Renal pelvis (tissue), 1 donor: ENCODE measurements at regions not wholly inside any gene's neighbourhood (a gene's known extent, or its start where the extent isn't known, plus 50 kb on each side); places are given as distances from the start of the nearest gene placed in this dataset.

Source experiments
- DNase-seq: peaks from one replicate; pipeline ENCODE4 v3.0.0-alpha.2; 2013

- DNase-seq = no peak
These were observed 193.0 kb downstream of the C12orf50 start for GRCh38 chr12:87836190-87836589.

DNA sequence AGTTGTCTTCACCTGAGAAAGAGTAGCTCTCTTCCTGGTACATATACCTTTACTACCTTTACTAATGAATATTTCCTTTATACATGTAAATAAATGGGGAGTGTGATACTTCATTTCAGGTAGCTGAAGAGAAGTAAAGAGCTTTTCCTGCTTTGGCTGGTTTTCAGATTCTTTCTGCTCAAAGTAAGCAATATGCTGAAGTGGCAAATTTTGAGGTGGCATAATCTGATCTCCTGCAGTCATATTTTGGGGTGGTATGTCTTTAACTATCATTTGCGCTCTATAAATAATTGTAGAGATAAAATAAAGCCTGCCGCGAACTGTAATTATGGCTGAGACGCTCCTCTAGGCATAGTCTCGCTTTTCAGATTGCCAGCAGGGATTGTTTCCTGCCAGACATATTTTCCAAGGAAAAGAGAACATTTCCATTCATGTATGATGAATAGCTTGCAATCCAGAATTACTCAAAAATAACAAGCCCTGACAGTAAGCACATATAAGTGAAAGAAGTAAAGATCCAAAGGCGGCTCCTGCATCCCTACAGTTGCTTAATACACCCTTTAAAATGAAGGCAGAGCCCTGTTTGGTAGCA, 200.7 kb downstream of the C12orf50 start:
- DNase-seq = no peak

- DNase-seq = no peak
These were observed 201.4 kb downstream of the C12orf50 start for GRCh38 chr12:87827638-87828264.

DNA sequence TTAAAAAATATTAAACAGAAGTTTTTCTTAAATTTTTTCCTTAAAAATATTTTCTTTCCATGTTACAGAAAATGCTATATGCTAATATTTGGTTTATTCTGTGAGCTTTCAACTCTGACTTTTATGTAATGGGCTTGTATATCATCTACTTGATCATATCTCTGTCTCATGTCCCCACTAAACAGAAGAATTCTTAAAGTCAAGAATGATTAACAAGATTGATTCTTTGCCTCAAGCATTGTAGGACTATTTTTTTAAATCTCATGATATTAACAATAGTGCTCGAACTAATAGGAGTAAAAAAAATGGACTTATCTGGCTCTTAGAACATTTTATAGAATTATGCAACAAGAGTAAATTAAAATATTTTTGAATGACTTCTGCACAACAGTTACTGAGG, 206.3 kb downstream of the C12orf50 start:
- DNase-seq = no peak

DNA sequence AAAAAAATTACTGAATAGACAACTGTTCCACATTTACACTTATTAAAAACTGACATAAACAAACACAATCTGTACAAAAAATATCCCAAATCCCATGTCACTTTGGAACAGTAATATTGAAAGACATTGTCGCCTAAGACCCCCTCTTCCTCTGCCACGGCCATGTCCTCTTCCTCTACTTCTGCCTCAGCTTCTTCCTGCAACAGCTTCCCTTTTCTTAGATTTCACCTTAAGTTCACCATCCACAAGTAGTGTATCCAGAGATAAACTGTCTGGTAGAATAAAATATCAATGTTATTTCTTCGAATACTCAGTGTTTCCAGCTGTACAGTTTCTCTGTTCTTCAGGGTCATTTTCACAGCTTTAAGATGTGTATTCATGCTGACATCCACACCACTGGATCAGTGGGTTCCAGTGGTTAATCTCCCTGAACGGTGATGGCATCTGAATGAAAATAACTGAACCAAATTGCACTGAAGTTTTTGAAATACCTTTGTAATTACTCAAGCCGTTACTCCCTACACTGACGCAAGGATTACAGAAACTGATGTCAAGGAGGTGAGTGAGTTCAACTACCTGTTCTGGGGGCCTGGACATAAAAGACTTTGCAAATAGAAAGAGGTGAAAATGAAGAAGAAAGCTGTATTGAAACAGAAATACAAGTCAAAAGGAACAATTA, 208.5 kb downstream of the C12orf50 start:
- DNase-seq = peak; percentile 48

- DNase-seq = no peak
These were observed 210.8 kb downstream of the C12orf50 start for GRCh38 chr12:87818441-87818840.

GRCh38 chr12:87815771-87816585, 213.2 kb downstream of the C12orf50 start:
- DNase-seq = peak; percentile 60

- DNase-seq = no peak
These were observed 214.6 kb downstream of the C12orf50 start for GRCh38 chr12:87814625-87815024.

GRCh38 chr12:87813476-87814234, 215.5 kb downstream of the C12orf50 start:
- no peak for DNase-seq

DNA sequence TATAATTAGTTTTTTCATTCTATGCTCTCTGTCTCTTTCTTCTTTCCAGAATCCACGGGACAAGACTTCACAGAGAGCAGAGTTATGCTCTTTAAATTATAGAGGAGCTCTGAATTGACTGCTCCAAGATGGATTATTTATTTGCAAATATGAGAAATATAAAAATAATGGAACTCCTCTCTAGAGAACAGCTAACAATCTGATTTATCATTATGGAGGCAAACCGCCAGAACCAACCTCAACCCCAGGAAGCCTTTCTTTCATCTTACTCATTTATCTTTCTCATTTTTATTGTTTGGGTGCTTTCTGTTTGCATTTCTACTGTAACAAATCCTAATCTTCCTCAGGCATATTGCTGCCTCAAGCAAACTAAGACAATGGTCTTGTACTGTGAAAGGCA, 216.5 kb downstream of the C12orf50 start:
- no peak for DNase-seq

- no peak for DNase-seq
These were observed 217.2 kb downstream of the C12orf50 start for GRCh38 chr12:87812030-87812429.

- no peak for DNase-seq
These were observed 219.3 kb downstream of the C12orf50 start for GRCh38 chr12:87809916-87810315.

GRCh38 chr12:87807086-87807485, 222.1 kb downstream of the C12orf50 start:
- DNase-seq = no peak

DNA sequence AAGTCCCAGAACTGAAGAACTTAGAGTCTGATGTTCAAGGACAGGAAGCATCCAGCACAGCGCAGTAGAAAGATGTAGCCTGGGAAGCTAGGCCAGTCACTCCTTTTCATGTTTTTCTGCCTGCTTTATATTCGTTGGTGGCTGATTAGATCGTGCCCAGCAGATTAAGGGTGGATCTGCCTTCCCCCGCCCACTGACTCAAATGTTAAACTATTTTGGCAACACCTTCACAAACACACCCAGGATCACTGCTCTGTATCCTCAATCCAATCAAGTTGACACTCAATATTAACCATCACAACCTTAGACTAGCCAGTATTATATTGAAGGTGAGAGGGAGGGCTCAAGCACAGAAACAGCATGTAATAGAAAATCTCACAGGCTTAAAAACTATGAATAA, 222.9 kb downstream of the C12orf50 start:
- DNase-seq = no peak

DNA sequence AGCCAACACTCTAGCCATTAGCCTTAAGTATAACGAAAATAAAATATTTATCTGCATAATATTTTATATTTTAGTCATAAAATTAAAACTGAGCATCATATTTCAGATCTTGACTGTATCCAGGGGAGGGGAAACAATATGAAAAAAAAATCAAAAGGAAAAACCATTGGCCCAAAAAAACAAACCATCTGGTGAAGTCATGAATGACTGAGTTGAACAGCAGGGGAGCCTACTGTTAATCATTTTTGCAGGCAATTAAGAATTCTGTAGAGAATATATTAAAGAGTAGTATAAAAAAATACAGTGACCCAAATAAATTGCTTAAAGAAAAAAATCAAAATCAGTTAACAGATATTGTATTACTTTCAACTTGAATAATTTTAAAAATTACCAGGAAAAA, 224.8 kb downstream of the C12orf50 start:
- DNase-seq = no peak

GRCh38 chr12:87802721-87803011, 226.5 kb downstream of the C12orf50 start:
- no peak for DNase-seq

- no peak for DNase-seq
These were observed 227.1 kb downstream of the C12orf50 start for GRCh38 chr12:87801860-87802720.

GRCh38 chr12:87796961-87797516, 232.2 kb downstream of the C12orf50 start:
- DNase-seq = no peak

DNA sequence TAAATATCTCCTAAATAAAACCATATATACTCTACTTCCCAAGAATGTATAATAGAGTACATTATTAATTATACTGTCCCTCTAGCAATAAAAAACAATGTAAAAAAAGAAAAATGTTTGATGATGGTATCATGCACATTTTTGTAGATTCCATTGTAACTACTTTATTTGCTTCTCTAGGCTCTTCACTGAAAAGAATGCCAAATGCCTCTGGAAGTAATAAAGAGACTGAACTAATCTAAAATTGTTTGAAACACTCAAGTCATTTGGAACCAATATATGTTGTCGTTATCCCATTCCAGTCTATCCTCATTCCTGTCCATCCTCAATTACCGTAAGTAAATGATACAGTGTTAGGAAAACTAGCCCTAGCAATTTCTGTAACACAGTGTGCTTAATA, 233.6 kb downstream of the C12orf50 start:
- DNase-seq = no peak

DNA sequence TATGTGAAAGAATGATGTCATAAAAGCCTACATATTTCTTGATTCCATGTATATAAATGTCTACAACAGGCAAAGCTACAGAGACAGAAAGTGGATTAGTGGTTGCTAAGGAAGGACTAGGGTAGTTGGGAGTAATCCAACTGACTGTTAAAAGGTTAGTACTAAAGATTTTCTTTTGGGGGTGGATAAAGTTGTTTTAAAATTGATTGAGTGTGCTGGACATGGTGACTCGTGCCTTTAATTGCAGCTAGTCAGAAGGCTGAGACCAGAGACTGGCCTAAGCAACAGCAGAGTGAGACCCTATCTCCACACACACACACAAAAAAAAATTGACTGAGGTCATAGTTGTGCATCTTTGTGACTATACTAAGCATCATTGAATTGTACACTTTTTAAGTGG, 234.3 kb downstream of the C12orf50 start:
- DNase-seq = no peak

GRCh38 chr12:87793131-87793530, 236.1 kb downstream of the C12orf50 start:
- DNase-seq = peak; percentile 40
